Subcutaneous abdominal adipose tissue (tissue), 5 donors: ENCODE measurements at regions not wholly inside any gene's neighbourhood (a gene's known extent, or its start where the extent isn't known, plus 50 kb on each side); places are given as distances from the start of the nearest gene placed in this dataset.

Source experiments
- H3K27ac ChIP-seq: one replicate; pipeline ENCODE4 v1.7.0; 2013; ENCODE audit warnings: low read depth, mild to moderate bottlenecking, inconsistent platforms, low read length, moderate library complexity
- H3K27me3 ChIP-seq, 5 donors: one replicate each; pipeline ENCODE4 v1.7.0; 2013; ENCODE audit warnings: low read length in 5 of 5, inconsistent platforms in 1 of 5; ENCODE audit not compliant: control insufficient read depth in 5 of 5, insufficient read depth in 4 of 5
- H3K36me3 ChIP-seq, 5 donors: one replicate each; pipeline ENCODE4 v1.7.0; 2013; ENCODE audit warnings: low read length in 5 of 5; ENCODE audit not compliant: control insufficient read depth in 5 of 5, insufficient read depth in 5 of 5
- H3K4me1 ChIP-seq, 5 donors: one replicate each; pipeline ENCODE4 v1.7.0; 2013; ENCODE audit warnings: low read length in 5 of 5, mild to moderate bottlenecking in 3 of 5, moderate library complexity in 1 of 5; ENCODE audit not compliant: control insufficient read depth in 5 of 5, insufficient read depth in 5 of 5
- H3K4me3 ChIP-seq, 5 donors: one replicate each; pipeline ENCODE4 v1.7.0; 2013; ENCODE audit warnings: low read length in 5 of 5, low read depth in 1 of 5
- H3K9ac ChIP-seq, 5 donors: one replicate each; pipeline ENCODE4 v1.7.0; 2013; ENCODE audit warnings: low read length in 5 of 5, mild to moderate bottlenecking in 4 of 5, moderate library complexity in 3 of 5
- H3K9me3 ChIP-seq, 5 donors: one replicate each; pipeline ENCODE4 v1.7.0; 2013; ENCODE audit warnings: low read length in 5 of 5; ENCODE audit not compliant: control insufficient read depth in 5 of 5
- donor health status: healthy.
- donor health status: healthy.
- donor health status: healthy.
- donor health status: healthy.
- donor health status: healthy.

DNA sequence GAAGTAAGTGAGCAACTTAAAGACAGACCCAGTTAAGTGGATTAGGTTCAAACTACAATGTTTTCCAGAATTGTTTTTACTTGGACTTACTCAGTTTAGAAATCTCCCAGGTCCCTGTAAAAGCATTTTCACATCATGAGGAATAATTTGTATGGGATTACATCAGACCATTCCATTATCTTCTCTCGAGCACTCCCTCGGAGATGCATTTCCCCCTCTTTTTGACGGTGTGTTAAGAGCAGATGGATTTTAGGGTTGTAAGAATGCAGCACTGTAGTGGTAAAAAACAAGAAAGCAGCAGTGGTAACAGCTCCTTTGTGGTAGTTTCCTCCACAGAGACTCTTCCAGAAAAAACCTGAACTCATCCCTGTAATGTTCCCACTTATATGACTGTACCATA, 488.4 kb downstream of the BCAT1 start:
- Histone ChIP-seq H3K4me3 (no peak overlapping the region), H3K4me1 (peaks cover 0 to 9% (median 0%) of the 10 kb centered on the region in 5 donors), H3K9ac (no peak overlapping the region), H3K27me3 (no peaks in the 10 kb centered on the region), H3K36me3 (peaks cover 0 to 3% (median 0%) of the 10 kb centered on the region in 5 donors), H3K9me3 (no peaks in the 10 kb centered on the region), H3K27ac (no peak overlapping the region)

DNA sequence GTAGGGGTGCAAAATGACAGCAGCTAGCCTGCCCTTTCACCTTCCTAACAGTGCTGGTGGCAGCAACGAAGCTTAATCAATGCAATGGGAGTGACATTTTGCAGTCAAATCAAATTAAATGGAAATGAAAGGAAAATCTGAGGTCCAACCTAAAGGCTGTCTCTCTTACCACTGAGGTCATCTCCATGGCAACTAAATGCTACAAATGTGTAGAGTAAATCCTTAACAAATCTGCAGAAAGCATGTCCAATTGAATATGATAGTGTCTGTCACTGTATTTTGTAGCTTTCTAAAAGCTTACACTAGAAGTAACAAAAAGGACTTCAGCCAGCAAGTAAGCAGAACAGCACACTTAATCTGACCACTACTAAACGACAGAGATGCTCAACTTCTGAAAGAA, 488.8 kb downstream of the BCAT1 start:
- no peak overlapping the region for H3K4me3 ChIP-seq
- H3K4me1 ChIP-seq = peaks cover 0 to 9% (median 0%) of the 10 kb centered on the region in 5 donors
- no peak overlapping the region for H3K9ac ChIP-seq
- no peaks in the 10 kb centered on the region for H3K27me3 ChIP-seq
- no peak overlapping the region for H3K27ac ChIP-seq
- H3K9me3 ChIP-seq = no peaks in the 10 kb centered on the region
- H3K36me3 ChIP-seq = peaks cover 0 to 3% (median 0%) of the 10 kb centered on the region in 5 donors

DNA sequence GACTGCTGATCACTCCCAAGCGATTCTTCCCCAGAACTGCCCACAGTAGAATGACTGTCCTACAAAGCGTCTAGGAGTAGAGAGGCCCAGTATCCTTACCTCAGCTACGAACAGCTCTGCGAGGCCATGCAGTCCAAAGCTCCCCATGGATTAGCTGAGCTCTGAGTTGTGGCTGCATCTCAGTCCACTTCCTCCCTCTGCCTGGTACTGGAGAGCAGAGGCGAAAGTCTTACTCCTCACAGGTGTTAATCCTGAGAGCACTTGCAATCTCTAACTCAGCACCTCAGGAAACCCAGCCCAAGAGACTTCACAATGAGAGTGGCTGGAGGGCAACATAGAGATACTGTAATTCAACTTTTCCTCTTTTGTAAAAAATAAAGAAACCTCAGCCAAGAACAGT, 493.1 kb downstream of the BCAT1 start:
- no peaks in the 10 kb centered on the region for H3K27me3 ChIP-seq
- no peak overlapping the region for H3K9ac ChIP-seq
- H3K4me3 ChIP-seq = no peak overlapping the region
- no peaks in the 10 kb centered on the region for H3K36me3 ChIP-seq
- peaks cover 0 to 24% (median 6%) of the 10 kb centered on the region in 5 donors for H3K4me1 ChIP-seq
- no peak overlapping the region for H3K27ac ChIP-seq
- H3K9me3 ChIP-seq = no peaks in the 10 kb centered on the region

DNA sequence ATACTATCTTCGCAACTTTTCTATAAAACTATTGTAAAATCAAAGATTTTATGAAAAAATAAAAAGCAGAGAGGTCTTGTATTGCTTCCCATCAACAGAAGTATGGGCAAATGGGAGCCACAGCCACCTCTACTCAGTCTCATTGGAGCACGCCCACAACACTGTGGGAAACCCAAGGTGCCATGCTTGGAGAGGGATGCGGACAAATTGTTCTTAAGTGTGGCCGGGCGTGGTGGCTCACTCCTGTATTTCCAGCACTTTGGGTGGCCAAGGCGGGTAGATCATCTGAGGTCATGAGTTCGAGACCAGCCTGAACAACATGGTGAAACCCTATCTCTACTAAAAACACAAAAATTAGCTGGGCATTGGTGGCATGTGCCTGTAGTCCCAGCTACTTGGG, 498.2 kb upstream of the SOX5 start:
- Histone ChIP-seq H3K9ac (no peak overlapping the region), H3K27ac (no peak overlapping the region), H3K36me3 (no peaks in the 10 kb centered on the region), H3K27me3 (no peaks in the 10 kb centered on the region), H3K9me3 (no peaks in the 10 kb centered on the region), H3K4me3 (no peak overlapping the region), H3K4me1 (peaks cover 0 to 25% (median 4%) of the 10 kb centered on the region in 5 donors)

DNA sequence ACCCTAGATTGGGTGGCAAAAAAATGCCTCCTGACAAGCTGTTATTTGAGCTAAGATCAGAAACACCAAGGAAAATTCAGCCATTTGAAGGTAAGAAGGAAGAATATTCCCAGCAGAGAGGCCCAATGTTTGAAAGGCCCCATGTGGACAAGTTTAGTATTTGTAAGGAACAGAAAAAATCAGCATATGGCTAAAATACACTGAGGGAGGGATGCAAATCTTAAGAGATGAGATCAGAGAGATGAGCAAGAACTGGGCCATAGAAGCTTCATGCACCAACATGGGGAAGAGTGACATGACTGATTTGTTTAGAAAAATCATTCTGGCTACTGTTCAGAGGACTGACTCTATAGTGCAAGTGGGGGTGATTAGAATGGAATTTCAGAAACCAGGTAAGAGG, 496.8 kb upstream of the SOX5 start:
- Histone ChIP-seq H3K27me3 (no peaks in the 10 kb centered on the region), H3K4me3 (no peak overlapping the region), H3K9me3 (no peaks in the 10 kb centered on the region), H3K9ac (no peak overlapping the region), H3K4me1 (peaks cover 0 to 19% (median 2%) of the 10 kb centered on the region in 5 donors), H3K27ac (no peak overlapping the region), H3K36me3 (no peaks in the 10 kb centered on the region)

DNA sequence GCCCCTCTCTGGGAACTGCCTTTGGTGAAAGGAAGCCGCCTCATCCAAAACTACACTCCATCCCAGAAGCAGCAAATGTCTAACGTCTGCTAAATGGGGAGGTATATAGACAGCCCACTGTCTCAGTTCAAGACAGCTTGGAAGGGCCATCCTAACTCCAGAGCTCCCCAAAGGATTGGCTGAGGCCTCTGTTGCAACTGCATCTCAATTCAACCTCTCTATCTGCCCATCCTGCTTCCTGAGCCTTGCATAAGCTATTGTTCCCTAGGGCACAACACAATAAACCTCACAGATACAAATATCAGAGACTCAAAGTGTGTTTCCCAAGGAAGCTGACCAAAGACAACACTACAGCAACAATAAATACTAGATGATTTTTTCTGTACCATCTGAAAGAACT, 495.2 kb upstream of the SOX5 start:
- no peaks in the 10 kb centered on the region for H3K27me3 ChIP-seq
- H3K4me3 ChIP-seq = no peak overlapping the region
- no peaks in the 10 kb centered on the region for H3K36me3 ChIP-seq
- H3K9ac ChIP-seq = no peak overlapping the region
- peaks cover 0 to 19% (median 2%) of the 10 kb centered on the region in 5 donors for H3K4me1 ChIP-seq
- no peak overlapping the region for H3K27ac ChIP-seq
- no peaks in the 10 kb centered on the region for H3K9me3 ChIP-seq

DNA sequence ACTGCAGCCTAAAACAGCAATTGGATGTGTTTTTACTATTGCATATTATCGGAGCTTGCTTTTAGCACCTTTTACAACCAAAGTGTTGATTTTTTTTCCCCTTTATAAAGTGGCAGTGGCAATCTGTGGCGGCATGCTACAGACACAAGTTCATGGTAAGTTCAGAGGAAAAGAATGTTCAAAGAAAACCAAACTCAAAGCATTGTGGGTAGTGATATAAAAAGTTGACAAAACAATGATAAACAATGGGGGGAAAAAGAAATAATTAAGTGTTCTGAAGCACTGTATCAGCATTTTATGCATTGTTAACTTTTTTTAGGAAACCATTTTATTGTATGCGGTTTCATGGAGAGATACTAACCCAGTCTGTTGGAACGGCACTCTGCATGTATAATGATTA, 492.0 kb upstream of the SOX5 start:
- peaks cover 0 to 15% (median 2%) of the 10 kb centered on the region in 5 donors for H3K4me1 ChIP-seq
- H3K27me3 ChIP-seq = no peaks in the 10 kb centered on the region
- H3K4me3 ChIP-seq = no peak overlapping the region
- no peaks in the 10 kb centered on the region for H3K9me3 ChIP-seq
- H3K27ac ChIP-seq = no peak overlapping the region
- H3K36me3 ChIP-seq = no peaks in the 10 kb centered on the region
- H3K9ac ChIP-seq = no peak overlapping the region

DNA sequence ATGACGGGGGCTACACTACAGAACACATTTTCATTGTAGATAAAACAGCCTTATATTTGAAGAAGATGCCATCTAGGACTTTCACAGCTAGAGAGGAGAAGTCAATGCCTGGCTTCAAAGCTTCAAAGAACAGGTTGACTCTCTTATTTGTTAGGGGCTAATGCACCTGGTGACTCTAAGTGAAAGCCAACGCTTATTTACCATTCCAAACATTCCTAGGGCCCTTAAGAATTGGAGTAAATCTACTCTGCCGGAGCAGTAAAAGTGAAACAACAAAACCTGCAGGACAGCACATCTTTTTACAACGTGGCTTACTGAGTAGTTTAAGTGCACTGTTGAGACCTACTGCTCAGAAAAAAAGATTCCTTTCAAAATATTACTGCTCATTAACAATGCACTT, 487.2 kb upstream of the SOX5 start:
- Histone ChIP-seq H3K27me3 (no peaks in the 10 kb centered on the region), H3K9me3 (no peaks in the 10 kb centered on the region), H3K27ac (no peak overlapping the region), H3K4me3 (no peak overlapping the region), H3K4me1 (no peaks in the 10 kb centered on the region), H3K36me3 (no peaks in the 10 kb centered on the region), H3K9ac (no peak overlapping the region)

DNA sequence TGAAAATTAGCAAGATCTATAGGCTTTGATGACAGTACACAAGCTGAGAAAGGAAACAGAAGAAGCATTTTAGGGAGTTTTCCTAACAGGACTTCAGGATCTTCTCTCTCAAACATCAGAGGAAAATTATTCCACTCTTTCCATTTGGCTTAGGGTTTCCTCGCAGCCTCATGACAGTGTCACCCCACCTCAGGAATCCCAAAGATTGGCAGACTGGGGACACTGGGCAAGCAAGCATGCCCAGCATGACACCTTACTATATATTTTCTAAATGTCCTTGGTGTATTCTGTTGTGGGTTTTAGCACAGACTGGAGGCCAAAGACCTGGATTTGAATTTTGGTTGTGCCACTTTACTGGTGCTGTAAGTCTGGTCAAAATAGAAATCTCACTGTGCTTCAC, 482.4 kb upstream of the SOX5 start:
- H3K27me3 ChIP-seq = no peaks in the 10 kb centered on the region
- H3K27ac ChIP-seq = no peak overlapping the region
- no peaks in the 10 kb centered on the region for H3K4me1 ChIP-seq
- H3K4me3 ChIP-seq = no peak overlapping the region
- no peaks in the 10 kb centered on the region for H3K9me3 ChIP-seq
- no peaks in the 10 kb centered on the region for H3K36me3 ChIP-seq
- no peak overlapping the region for H3K9ac ChIP-seq

DNA sequence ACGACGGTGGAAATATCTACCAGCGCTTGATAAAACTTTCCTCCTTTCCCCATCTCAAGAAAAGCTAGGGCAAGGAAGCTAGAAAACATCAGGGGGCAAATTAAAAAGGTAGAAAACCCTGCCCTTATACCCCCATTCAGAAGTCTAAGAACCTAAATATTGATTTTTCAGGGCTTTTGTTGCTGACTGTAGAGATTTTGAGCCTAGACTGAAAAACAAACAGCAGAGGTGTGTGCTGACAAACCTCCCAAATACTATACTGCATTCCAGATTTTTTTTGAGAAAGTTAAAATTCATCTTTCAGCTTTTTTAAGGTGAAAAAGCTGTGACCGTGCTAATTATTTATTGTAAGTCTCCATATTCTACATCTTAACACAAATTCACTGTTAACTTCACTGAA, 478.3 kb upstream of the SOX5 start:
- H3K4me3 ChIP-seq = no peak overlapping the region
- no peaks in the 10 kb centered on the region for H3K9me3 ChIP-seq
- no peaks in the 10 kb centered on the region for H3K27me3 ChIP-seq
- no peaks in the 10 kb centered on the region for H3K4me1 ChIP-seq
- H3K36me3 ChIP-seq = no peaks in the 10 kb centered on the region
- H3K9ac ChIP-seq = no peak overlapping the region
- no peak overlapping the region for H3K27ac ChIP-seq

DNA sequence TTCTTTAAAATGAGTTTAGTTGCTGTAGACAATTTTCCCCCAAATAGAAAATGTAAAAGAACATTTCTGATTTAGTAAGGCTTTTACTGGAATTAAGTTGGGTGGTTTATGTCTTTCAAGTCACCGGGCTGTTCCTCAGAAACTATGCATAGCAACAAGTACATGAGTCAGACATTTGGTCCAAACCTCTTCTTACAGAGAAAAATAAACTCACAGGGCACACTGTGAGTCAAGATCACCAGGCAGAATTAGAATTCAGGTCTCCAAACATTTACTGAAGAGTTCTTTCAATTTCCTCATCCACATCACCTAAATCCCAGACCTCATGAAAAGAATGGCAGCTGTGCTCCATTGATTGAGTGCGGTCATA, 476.1 kb upstream of the SOX5 start:
- Histone ChIP-seq H3K9me3 (no peaks in the 10 kb centered on the region), H3K27me3 (no peaks in the 10 kb centered on the region), H3K9ac (no peak overlapping the region), H3K36me3 (no peaks in the 10 kb centered on the region), H3K4me1 (no peaks in the 10 kb centered on the region), H3K4me3 (no peak overlapping the region), H3K27ac (no peak overlapping the region)
